GM21529 (cell line): ENCODE measurements at regions not wholly inside any gene's neighbourhood (a gene's known extent, or its start where the extent isn't known, plus 50 kb on each side); places are given as distances from the start of the nearest gene placed in this dataset.

Source experiments
- ATAC-seq: cut with Tn5 transposase; IDR thresholded peaks from one replicate; pipeline ENCODE4 v1.9.1; 2021; ENCODE audit not compliant: unreplicated experiment

GRCh38 chr1:199756066-199756465, 271.4 kb upstream of the NR5A2 start:
- no peak for ATAC-seq

GRCh38 chr1:199758626-199759255, 268.8 kb upstream of the NR5A2 start:
- ATAC-seq, result no peak

GRCh38 chr1:199759268-199759730, 268.2 kb upstream of the NR5A2 start:
- no peak for ATAC-seq

GRCh38 chr1:199762572-199762971, 264.9 kb upstream of the NR5A2 start:
- ATAC-seq, result no peak

- no peak for ATAC-seq
These were observed 261.2 kb upstream of the NR5A2 start for GRCh38 chr1:199766218-199766792.

GRCh38 chr1:199767700-199768099, 259.8 kb upstream of the NR5A2 start:
- ATAC-seq, result no peak

- no peak for ATAC-seq
These were observed 252.9 kb upstream of the NR5A2 start for GRCh38 chr1:199774433-199775089.

GRCh38 chr1:199776768-199777497, 250.6 kb upstream of the NR5A2 start:
- no peak for ATAC-seq

- ATAC-seq, result no peak
These were observed 249.1 kb upstream of the NR5A2 start for GRCh38 chr1:199778324-199778955.

- ATAC-seq, result no peak
These were observed 247.4 kb upstream of the NR5A2 start for GRCh38 chr1:199780091-199780490.

GRCh38 chr1:199780948-199781670, 246.4 kb upstream of the NR5A2 start:
- ATAC-seq, result no peak

GRCh38 chr1:199784138-199784895, 243.2 kb upstream of the NR5A2 start:
- ATAC-seq, result no peak

GRCh38 chr1:199786695-199787094, 240.8 kb upstream of the NR5A2 start:
- no peak for ATAC-seq

GRCh38 chr1:199789141-199789540, 238.4 kb upstream of the NR5A2 start:
- no peak for ATAC-seq

GRCh38 chr1:199791495-199791894, 236.0 kb upstream of the NR5A2 start:
- ATAC-seq, result no peak

GRCh38 chr1:199792874-199793273, 234.6 kb upstream of the NR5A2 start:
- no peak for ATAC-seq

- no peak for ATAC-seq
These were observed 233.2 kb upstream of the NR5A2 start for GRCh38 chr1:199794105-199794863.

GRCh38 chr1:199799116-199799515, 228.4 kb upstream of the NR5A2 start:
- no peak for ATAC-seq

- ATAC-seq, result no peak
These were observed 223.0 kb upstream of the NR5A2 start for GRCh38 chr1:199804526-199804925.
